D341Med (cell line): ENCODE measurements at regions not wholly inside any gene's neighbourhood (a gene's known extent, or its start where the extent isn't known, plus 50 kb on each side); places are given as distances from the start of the nearest gene placed in this dataset.
"Not testable (repeated sequence)": the region's sequence is repeated elsewhere in the genome, so short reads cannot be mapped to it uniquely, and the experiment has no call there.

Source experiments
- DNase-seq: peaks from one replicate; pipeline ENCODE4 v3.0.0; 2012; ENCODE audit warnings: low spot score

GRCh38 chr3:83251490-83251889 is 1490.0 kb upstream of the GBE1 start:
- DNase-seq: no peak

DNA sequence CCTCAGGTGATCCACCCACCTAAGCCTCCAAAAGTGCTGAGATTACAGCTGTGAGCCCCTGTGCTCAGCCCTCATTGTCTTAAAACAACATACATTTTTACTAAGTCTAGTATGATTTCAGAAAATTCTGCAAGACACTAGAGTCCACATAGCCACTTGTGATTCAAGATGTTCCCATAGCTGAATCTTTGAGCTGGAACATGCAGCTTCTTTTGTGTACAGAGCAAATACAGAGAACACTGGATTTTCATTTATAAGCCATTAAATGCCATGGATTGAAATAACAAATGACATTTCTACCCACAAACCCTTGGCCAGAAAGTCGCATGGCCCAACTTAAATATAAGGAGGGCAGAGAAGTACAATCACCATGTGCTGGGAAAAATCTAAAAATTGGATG is 1489.2 kb upstream of the GBE1 start:
- DNase-seq: no peak

DNA sequence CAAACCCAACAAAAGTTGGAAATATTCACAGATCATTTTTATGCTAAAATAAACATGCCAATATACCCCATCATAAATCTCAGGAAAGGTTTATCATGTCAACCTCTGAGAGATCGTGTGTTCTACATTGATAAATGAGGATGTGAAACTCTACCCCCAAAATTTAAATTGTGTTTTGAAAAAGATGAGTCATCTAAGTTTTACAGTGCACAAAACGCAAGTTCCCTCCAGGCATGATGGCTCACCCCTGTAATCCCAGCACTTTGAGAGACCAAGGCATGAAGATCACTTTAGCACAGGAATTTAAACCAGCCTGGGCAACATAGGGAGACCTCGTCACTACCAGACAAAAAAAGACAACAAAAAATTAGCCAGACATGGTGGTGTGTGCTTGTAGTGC is 1487.0 kb upstream of the GBE1 start:
- DNase-seq: no peak

GRCh38 chr3:83235180-83235814 is 1473.9 kb upstream of the GBE1 start:
- DNase-seq: no peak

DNA sequence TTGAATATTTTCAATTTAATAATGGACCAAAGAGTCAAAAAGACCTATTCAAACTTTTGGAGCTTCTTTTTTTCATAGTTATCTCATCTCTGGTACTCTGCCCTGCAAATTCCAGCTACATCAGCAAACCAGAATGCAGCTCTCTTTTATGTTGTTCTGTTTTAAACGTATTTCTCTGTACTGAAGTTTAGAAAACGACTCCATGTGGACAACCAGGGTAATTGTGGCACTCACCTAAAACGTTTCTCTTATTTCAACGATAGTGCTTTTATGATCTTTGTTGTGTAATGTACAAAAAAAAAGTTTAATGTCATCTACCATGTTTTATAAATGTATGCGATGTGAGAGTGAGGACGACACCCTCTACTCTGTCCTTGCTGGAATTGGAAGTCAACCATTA is 1472.3 kb upstream of the GBE1 start:
- no peak for DNase-seq

- DNase-seq: no peak
These were observed 1469.4 kb upstream of the GBE1 start for GRCh38 chr3:83230841-83231240.

- DNase-seq: no peak
These were observed 1468.9 kb upstream of the GBE1 start for GRCh38 chr3:83230376-83230775.

DNA sequence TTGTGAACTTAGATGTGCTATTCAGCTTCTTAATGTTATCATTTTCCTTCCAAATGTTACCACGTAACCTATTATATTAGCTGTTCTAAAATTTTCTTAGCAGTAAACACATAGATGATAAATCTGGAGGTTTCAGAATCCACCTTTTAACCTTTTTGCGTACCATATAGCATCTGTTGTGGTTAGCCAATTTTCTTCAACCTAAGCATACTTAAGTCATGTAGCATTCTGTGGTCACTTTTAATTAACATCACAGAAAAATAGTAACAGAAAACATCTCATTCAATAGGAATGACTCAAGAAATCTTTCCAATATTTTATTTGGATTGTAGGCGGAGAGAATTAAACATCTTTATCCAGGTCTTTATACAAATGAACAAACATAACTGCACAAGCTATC is 1465.3 kb upstream of the GBE1 start:
- no peak for DNase-seq

GRCh38 chr3:83224101-83224868 is 1462.8 kb upstream of the GBE1 start:
- DNase-seq: no peak

DNA sequence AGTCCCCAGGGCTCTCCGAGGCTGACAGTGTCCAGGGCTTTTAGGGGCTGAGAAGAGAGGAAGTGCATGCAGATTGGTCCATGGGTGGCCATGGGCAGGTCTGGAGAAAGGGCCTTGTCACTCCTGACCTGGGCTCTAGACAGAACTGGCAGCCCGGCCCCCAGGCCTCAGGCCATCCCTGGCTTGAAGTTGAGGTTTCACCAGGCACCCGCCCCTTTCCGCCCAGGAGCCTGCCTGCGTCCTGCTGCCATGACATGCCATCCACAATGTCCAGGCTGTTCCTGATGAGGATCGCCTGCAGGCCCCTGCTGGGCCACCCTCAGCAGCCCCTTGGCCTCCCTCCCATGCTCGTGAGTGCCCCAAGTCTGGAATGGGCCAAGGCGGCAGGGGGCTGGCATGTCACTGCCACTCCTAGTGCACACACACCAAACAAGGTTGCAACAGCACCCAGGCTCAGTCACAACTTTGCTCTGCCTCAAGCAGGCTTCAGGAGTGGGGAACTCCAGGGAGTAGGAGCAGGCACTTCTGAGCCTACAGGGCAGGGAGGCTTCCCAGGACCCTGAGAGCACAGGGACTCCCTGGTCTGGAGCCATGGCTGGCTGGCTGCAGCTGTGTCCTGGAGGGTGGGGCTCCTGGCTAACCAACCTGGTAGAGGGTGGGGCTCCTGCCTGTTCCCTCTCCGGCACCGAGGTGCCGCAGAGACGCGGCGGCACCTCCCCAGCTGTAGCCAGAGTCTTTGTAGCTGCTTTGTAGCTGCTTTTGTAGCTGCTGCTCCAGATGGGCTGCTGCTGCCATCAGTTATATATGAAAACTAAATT is 1457.1 kb upstream of the GBE1 start:
- peak; percentile 7 for DNase-seq

DNA sequence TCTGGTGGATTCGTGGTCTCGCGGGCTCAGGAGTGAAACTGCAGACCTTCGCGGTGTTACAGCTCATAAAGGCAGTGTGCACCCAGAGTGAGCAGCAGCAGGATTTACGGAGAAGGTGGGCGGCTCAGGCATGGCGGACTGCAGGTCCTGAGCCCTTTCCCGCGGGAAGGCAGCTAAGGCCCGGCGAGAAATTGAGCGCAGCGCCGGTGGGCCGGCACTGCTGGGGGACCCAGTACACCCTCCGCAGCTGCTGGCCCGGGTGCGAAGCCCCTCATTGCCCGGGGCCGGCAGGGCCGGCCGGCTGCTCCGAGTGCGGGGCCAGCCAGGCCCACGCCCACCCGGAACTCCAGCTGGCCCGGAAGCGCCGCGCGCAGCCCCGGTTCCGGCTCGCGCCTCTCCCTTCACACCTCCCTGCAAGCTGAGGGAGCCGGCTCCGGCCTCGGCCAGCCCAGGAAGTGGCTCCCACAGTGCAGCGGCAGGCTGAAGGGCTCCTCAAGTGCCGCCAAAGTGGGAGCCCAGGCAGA is 1456.2 kb upstream of the GBE1 start:
- not testable (repeated sequence) for DNase-seq

GRCh38 chr3:83216919-83217594 is 1455.6 kb upstream of the GBE1 start:
- DNase-seq: peak; percentile 8

DNA sequence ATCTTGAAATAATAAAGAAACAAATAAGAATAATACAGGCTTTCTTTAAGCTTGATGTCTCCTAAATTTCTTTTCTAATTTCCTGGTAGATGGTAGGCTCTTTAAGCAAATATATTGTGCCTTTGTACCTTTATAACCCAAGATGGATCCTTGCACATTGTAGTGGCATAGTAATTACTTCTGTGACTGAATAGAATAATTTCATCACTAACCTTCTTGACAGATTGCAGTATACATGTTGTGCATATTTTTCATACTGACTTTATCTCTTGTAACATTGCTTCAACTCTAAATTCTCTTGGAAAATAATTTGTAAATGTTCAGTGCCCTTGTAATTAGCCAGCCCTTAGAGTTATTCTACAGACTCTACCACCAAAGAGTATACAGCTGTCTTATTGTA is 1433.8 kb upstream of the GBE1 start:
- DNase-seq: no peak

- no peak for DNase-seq
These were observed 1432.1 kb upstream of the GBE1 start for GRCh38 chr3:83193526-83193925.

DNA sequence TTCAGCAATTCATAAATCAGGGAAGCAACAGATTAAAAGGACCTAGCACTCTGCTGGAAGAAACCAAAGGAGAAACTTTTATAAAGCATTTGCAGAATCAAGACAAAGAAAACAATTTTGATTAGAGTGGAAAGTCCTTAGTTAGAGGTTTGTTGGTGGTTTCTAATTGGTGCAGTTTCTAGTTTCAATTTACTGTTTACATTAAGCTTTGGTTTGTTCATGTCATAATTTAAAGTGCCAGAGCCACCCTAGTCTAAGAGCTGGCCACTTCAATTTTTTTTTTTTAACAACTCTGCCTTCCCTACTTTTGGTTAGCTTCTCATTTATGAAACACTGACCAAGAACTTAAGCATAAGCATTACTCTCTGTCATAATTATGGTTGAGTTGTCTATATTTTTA is 1428.2 kb upstream of the GBE1 start:
- DNase-seq: no peak

DNA sequence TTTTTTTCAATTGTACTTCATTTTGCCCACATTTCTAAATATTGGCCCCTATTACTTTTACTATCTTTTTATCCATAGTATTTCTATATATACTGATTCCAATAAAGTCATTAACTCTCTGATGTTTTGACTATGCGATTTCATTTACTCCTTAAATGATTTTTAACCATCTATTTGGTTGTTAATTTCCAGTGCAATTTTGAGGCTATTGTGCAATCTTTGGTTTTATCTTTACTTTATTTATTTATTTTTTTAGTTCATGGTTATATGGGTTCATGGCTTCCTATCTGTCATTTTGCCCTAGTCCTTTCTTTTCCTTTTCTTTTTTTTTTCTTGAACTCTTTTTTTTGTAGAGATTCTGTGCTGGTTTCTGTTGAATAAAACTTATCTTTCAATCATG is 1408.0 kb upstream of the GBE1 start:
- no peak for DNase-seq

DNA sequence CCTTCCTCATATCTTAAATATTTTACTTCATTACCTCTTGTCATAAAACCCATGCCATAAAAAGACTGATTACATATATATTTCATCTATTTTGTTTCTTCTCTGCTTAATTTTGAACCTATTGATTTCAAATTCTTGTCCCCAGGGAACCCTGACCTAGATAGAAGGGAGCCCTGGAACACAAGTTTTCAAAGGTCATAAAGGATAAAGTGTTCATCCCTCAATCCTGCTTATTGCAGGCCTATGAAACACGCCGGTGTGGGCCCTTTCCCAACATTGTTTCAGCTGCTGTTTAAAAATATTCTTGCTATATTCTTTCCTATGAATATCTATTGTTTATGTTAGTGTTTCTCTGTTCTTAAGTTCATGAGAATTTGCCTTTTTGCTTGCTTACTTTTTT is 1389.5 kb upstream of the GBE1 start:
- no peak for DNase-seq

DNA sequence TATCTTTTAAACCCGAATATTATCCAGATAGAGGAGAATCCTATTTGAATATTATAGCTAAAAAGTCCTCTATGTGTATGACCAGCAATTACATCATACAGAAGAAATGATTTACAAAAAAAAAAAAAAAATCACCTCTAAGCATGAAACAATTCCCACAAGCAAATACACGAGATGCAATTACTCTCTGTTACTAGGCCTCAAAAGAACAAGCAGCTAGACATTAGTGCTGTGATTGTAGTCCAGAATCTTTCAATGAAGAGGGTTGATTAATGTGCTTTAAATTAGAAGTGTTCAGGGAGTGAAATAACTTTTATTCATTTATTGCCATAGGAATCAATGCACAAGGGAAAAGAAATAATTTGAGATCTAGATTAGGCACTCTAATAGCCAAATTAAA is 1379.5 kb upstream of the GBE1 start:
- no peak for DNase-seq

- no peak for DNase-seq
These were observed 1369.8 kb upstream of the GBE1 start for GRCh38 chr3:83131236-83131635.

DNA sequence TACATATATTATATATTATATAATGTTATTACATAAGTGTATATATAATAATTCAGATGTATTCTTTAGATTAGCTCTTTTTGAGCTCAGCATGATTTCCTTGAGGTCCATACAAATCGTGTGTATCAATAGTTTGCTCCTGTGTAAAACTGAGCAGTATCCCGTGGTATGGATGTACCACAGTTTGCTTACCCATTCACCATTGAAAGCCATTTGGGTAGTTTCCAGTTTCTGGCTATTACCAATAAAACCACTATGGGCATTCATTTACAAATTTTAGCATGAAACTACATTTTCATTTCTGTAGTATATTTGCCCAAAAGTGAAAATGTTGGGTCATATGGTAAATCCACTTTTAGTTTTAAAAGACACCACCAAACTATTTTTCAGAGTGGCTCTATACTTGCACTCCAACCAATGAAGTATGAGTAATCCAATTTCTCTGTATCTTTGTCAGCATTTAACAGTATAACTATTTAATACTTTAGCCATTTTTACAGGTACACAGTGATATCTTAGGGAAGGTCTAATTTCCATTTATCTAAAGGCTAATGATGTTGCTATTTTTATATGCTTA is 1361.4 kb upstream of the GBE1 start:
- no peak for DNase-seq

GRCh38 chr3:83093222-83093572 is 1331.8 kb upstream of the GBE1 start:
- no peak for DNase-seq
